Astrocyte of the cerebellum (primary cell): ENCODE measurements at regions not wholly inside any gene's neighbourhood (a gene's known extent, or its start where the extent isn't known, plus 50 kb on each side); places are given as distances from the start of the nearest gene placed in this dataset.

Experiments
- DNase-seq: peaks from one replicate; pipeline ENCODE4 v3.0.0-alpha.2; 2011; ENCODE audit warnings: low read depth
- H3K4me3 ChIP-seq: 2 replicates; pipeline ENCODE4 v1.5.1; 2011; ENCODE audit warnings: mild to moderate bottlenecking, low read depth, low read length, moderate library complexity
- CTCF ChIP-seq: IDR thresholded peaks from 2 replicates; pipeline ENCODE4 v1.5.1; 2012; ENCODE audit warnings: low read length, low read depth, moderate library complexity, mild to moderate bottlenecking; ENCODE audit errors: missing control alignments
- in situ Hi-C: cut with HindIII; loops from 2 replicates; pipeline ENCODE4 v1.10.0; 2017; ENCODE audit warnings: low sequenced_read_pairs

GRCh38 chr1:219342836-219343235 lies 169.2 kb downstream of the LYPLAL1 start:
- H3K4me3 ChIP-seq, result no peak overlapping the region
- TF ChIP-seq CTCF, result no peak
- no peak for DNase-seq
- in situ Hi-C loops, result no loop called here

GRCh38 chr1:219340796-219341195 lies 167.1 kb downstream of the LYPLAL1 start:
- in situ Hi-C loops, result no loop called here
- DNase-seq, result no peak
- no peak for TF ChIP-seq CTCF
- no peak overlapping the region for H3K4me3 ChIP-seq

GRCh38 chr1:219339466-219339865 lies 165.8 kb downstream of the LYPLAL1 start:
- in situ Hi-C loops, result no loop called here
- DNase-seq, result no peak
- no peak for TF ChIP-seq CTCF
- H3K4me3 ChIP-seq, result no peak overlapping the region

GRCh38 chr1:219337588-219337987 lies 163.9 kb downstream of the LYPLAL1 start:
- H3K4me3 ChIP-seq, result no peak overlapping the region
- in situ Hi-C loops, result no loop called here
- DNase-seq, result no peak
- TF ChIP-seq CTCF, result no peak

- TF ChIP-seq CTCF, result no peak
- in situ Hi-C loops, result no loop called here
- H3K4me3 ChIP-seq, result no peak overlapping the region
- DNase-seq, result no peak
Observed at GRCh38 chr1:219333626-219334025, 159.9 kb downstream of the LYPLAL1 start.

GRCh38 chr1:219331424-219331823 lies 157.7 kb downstream of the LYPLAL1 start:
- TF ChIP-seq CTCF, result no peak
- DNase-seq, result no peak
- in situ Hi-C loops, result no loop called here
- no peak overlapping the region for H3K4me3 ChIP-seq

GRCh38 chr1:219330669-219331068 lies 157.0 kb downstream of the LYPLAL1 start:
- no peak overlapping the region for H3K4me3 ChIP-seq
- DNase-seq, result no peak
- in situ Hi-C loops, result no loop called here
- no peak for TF ChIP-seq CTCF
